NCI-H82 treated with DMSO at 0.1 percent for 48 hours (cell line): ENCODE measurements at regions not wholly inside any gene's neighbourhood (a gene's known extent, or its start where the extent isn't known, plus 50 kb on each side); places are given as distances from the start of the nearest gene placed in this dataset.
A peak's percentile ranks its signal among the peaks of the same experiment; 100 is the strongest.

Experiments
- DNase-seq: peaks from one replicate; lab custom pipeline; 2025; ENCODE audit not compliant: unreplicated experiment; lab: John Stamatoyannopoulos, UW

GRCh38 chr5:20680718-20681302, 692.8 kb upstream of the CDH18 start:
- DNase-seq, result no peak

- DNase-seq, result no peak
These were observed 690.9 kb upstream of the CDH18 start for GRCh38 chr5:20678814-20679298.

GRCh38 chr5:20678386-20678785, 690.4 kb upstream of the CDH18 start:
- DNase-seq, result no peak

DNA sequence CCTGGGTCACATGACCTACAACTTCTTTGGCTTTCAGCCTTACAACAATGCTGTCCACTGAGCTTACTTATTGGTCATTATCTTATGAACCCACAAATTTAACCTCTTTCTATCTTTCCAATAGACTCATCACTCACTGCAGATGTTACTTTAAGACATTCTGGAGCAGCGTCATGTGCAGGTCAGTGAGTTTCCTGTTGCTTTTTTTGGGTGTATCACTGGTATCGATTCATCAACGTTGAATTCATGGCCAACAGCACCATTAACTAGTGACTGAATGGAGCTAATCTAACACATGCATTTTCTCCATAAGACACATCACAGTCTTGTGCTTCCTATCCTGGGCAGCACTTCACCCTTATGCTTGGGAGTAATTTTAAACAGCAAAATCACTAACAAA, 672.6 kb upstream of the CDH18 start:
- no peak for DNase-seq

- DNase-seq, result no peak
These were observed 668.3 kb upstream of the CDH18 start for GRCh38 chr5:20656262-20656661.

GRCh38 chr5:20655211-20655610, 667.2 kb upstream of the CDH18 start:
- no peak for DNase-seq

DNA sequence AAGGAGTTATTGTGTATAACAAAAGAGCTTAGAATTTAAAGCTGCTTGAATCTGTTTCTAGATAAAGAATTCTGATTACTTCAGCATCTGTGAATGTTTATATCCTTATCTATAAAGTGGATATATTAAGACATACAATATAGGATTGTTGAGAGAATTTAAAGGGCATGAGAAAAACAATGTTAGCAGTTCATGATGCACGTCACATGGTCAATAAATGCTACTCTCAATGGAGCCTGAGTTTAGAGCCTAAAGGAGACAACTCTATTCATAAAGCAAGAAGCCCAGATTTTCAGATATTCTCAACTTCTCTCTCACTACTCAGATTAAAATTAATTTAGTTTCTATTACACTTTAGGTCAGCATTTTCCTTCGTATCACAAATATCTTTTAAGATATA, 666.7 kb upstream of the CDH18 start:
- no peak for DNase-seq

DNA sequence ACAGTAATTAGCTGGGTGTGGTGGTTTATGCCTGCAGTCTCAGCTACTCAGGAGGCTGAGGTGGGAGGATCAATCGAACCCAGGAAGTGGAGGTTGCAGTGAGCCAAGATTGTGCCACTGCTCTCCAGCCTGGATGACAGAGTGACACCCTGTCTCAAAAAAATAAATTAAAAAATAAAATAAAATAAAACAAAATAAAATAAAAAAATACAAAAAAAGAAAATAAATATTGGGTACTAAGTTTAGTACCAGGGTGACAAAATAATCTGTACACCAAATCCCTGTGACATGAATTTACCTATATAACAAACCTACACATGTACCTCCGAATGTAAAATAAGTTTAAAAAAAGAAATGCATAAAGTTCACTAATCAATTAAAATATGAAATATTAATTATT, 666.0 kb upstream of the CDH18 start:
- no peak for DNase-seq

- no peak for DNase-seq
These were observed 662.0 kb upstream of the CDH18 start for GRCh38 chr5:20649966-20650365.

DNA sequence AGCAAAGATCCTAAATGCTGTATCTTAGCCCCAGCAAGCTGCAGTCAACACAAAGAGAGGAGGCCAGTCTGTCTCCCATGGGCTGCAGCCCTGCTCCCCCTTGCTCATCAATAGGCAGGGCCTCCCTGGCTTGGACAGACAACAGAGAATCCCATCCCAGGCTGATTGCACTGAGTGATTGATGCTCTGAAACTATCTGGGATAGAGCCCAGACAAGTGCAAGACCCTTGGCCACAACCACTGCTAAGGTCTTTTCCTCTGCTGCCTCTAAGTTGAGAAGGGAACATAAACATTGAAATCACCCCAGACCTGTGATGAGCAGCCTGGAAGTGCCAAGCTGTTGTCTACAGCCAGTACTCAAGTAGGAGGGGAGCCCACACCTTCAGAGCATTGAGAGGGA, 661.0 kb upstream of the CDH18 start:
- DNase-seq, result no peak

DNA sequence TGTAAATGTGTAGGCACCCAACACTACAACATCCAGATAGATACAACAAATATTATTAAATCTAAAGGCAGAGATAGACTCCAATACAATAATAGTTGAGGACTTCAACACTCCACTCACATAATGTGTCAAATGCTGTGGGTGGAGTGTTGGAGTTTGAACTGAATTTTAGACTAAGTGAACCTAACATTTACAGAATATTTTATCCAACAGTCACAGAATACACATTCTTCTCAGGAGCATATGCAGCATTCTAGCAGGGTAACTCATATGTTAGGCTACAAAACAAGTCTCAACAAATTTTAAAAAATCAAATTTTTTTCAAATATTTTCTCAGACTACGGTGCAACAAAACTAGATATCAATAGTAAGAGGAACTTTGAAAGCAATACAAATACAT, 648.7 kb upstream of the CDH18 start:
- DNase-seq, result no peak

DNA sequence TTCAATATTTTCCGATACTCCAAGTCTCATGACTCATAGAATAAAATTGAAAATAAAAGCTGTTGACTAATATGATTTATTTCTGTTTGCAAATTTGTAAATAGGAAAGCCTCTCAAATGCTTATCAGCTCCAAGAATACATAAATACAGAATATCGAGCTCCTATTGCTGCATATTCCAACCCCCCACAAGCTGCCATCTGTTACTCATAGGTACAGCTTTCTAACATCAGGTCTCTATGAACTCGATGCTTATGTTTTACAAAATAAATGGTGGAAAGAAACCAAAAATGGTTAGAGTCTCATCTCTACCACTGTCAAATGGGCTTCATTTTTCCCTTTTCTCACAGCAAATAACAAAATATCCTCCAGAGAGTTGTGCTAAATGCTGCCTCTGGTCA, 631.6 kb upstream of the CDH18 start:
- no peak for DNase-seq

GRCh38 chr5:20618340-20618739, 630.3 kb upstream of the CDH18 start:
- DNase-seq, result no peak

DNA sequence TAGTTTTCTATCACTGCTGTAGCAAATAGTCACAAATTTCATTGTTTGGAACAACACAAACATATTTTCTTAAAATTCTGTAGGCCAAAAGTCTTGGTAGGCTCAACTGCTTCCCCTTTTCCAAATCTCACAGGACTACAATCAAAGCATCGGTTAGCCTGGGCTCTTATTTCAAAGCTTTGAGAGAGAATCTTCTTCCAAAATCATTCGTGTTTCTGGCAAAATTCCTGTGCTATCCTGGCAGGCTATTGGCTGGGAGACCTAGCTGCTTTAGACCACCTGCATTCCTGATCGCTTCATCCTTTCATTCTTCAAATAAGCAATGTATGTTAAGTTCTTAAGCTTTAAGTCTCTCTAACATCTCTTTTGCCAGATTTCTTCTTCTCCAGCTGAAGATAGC, 629.8 kb upstream of the CDH18 start:
- no peak for DNase-seq

DNA sequence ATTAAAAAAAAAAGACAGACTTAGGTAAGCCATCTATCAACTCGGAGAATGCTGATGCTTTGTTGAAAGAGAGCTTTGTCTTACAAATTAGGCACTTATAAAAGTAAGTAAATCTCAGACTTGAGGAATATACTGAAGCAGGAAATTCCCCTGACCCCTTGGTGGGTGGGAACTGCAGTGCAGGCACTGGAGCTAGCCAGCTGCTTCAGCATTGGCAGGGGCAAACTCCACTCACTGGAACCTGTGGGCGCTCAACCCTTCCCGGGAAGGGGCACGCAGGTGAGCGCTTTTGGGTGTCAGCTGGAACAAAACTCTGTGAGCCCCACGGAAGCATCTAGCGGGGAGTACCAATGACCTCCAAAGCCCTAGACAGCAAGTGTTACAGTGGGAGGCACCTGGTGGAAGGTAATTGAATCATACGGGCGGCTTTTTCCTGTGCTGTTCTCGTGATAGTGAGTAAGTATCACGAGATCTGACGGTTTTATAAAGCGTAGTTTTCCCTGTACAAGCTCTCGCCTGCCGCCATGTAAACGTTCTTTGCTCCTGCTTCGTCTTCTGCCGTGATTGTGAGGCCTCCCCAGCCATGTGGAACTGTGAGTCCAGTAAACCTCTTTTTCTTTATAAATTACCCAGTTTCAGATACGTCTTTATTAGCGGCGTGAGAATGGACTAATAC, 628.0 kb upstream of the CDH18 start:
- DNase-seq, result no peak

DNA sequence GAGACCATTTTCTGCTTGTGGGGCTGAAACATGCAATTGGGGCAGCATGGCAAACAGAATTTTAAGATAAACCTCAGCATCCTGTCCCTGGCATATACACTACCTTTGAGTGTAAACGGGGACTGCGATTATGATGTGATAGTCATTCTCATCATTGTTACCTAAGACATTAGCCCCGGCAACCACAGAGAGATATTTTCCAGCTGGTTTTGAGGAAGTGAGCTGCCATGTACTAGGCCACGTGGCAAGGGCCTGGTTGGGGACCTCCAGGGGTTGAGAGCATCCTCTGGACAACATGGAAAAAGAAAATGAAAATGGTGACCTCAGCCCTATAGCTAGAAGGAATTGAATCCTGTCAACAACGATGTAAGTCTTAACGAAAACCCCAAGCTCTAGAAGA, 623.6 kb upstream of the CDH18 start:
- DNase-seq, result no peak

DNA sequence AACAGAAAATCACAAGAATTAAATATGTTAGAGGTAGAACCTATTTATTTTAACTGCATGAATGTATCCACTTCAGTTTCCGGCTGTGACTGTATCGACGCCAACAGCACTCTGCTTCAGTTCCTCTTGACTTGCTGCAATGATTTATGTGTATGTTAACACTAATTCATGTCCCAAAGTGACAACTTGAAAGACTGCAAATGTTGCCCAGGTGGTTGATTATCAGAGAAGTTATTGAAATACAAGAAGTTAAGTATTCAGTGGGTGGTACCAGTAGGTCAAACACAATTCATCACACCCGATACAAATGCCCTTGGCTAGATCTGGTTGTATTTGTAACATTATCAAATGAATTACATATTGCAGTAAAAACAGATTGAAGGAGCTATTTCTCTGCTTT, 622.7 kb upstream of the CDH18 start:
- no peak for DNase-seq

DNA sequence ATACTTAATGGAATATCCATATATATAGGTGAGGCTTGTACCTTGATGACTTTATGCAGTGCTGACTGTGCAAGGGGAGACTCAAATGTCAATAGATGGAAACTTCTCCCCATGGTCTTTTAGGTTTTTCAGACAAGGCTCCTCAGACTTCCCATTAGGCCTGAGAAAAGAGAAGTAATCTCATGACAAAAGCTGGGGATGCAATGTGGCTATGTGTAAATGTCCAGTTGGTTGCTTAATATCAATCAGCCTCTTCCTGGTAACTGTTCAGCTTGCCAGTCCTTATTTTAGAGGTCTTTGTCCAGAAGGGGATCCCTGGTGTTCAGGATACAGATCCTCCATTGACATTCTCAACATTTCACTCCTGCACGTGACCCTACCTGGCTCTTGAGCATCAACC, 621.1 kb upstream of the CDH18 start:
- no peak for DNase-seq

DNA sequence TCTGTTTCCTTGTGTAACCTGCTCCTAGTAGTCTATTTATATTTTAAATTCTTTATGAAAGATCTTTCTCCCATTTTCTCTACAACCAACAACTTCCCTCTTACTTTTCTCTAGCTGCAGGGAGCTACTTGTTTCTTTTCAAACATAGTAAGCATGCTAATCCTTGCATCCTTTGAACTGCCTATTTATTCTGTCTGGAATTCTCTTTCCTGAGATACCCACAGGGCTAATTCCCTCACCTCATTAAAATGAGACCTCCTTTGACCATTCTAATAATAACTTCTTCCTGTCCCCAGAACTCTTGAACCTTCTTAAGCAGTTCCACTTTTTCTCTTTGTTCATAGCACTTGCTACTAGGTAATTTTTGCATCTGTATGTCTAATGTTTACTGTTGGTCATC, 620.6 kb upstream of the CDH18 start:
- DNase-seq, result no peak

GRCh38 chr5:20605732-20606525, 617.9 kb upstream of the CDH18 start:
- peak; percentile 13 for DNase-seq

DNA sequence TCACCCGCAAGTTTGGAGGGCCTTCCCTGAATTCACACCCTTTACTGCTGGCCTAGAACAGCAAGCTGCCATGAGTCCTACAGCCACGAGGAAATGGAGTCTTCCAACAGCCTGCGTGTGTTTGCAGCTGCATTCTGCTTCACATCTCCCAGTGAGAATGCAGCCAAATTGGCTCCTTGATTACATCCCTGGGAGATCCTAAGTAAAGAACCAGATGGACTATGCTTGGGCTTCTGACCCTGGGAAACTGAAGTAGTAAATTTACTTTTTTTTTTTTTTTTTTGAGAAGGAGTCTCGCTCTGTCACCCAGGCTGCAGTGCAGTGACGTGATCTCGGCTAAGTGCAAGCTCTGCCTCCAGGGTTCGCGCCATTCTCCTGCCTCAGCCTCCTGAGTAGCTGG, 617.0 kb upstream of the CDH18 start:
- no peak for DNase-seq

DNA sequence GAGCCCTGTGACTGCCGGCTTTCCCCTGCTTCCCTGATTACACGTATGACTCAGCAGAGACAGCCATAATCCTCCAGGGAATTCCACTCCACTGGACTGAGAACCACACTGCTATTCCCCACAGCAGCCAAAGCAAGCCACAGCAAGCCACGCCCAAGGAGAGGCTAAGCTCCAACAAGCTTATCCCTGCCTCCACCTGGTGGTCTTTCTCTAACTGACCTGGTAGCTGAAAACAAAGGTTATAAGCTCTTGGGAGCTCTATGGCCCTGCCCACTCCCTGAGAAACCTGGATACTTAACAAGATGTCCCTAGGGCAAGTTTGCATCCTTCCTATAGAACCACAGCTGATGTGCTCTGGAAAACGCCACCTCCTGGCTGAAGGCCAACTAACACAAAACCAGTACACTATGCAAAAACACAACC, 613.7 kb upstream of the CDH18 start:
- peak; percentile 60 for DNase-seq
